HG03139 (cell line): ENCODE measurements at regions not wholly inside any gene's neighbourhood (a gene's known extent, or its start where the extent isn't known, plus 50 kb on each side); places are given as distances from the start of the nearest gene placed in this dataset.

Experiments used
- ATAC-seq: cut with Tn5 transposase; IDR thresholded peaks from one replicate; pipeline ENCODE4 v1.9.1; 2021; ENCODE audit not compliant: unreplicated experiment

DNA sequence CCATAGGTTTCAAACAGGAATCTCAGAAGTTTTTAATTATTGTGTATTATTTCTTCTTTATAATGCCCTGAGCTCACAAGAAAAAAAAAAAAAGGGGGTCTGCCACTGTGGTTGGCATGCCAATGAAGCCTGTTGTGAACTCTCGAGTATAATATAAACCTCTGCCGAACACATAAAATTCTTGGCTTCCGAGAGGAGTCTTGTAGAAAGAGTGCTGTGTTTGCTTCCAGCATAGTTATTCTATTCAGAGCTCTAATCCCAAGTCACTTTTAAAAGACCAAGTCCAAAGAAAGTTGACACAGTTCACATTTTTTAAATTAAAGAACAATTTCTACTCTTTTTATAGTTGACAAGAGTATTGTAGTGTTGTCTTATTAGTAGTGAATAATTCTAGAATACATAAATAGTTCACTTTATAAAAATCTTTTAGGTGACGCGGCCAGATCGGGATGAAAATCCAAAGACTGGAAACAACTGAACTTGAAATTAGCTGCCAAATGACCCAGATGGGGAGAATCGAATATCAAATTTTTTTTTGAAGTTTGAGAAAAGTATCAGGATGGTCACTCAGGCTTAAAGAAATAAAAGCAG, 293.2 kb downstream of the DUSP10 start:
- ATAC-seq: no peak

DNA sequence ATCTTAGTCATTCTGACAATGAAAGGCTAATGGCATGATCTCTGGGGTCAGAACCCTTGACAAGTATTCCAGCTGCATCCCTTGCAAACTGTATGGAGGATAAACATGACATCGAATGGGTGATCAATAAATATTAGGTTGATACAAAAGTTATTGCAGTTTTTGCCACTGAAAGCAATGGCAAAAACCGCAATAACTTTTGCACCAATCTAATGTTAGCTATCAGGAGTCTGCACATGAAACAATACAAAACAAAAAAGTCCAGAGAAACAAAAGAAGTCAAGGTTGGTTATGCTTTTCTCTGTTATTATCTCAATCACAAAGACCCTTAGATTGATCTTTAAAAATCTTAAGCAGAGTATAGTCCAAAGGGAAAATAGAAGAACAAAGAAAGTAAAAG, 292.7 kb downstream of the DUSP10 start:
- ATAC-seq: no peak

DNA sequence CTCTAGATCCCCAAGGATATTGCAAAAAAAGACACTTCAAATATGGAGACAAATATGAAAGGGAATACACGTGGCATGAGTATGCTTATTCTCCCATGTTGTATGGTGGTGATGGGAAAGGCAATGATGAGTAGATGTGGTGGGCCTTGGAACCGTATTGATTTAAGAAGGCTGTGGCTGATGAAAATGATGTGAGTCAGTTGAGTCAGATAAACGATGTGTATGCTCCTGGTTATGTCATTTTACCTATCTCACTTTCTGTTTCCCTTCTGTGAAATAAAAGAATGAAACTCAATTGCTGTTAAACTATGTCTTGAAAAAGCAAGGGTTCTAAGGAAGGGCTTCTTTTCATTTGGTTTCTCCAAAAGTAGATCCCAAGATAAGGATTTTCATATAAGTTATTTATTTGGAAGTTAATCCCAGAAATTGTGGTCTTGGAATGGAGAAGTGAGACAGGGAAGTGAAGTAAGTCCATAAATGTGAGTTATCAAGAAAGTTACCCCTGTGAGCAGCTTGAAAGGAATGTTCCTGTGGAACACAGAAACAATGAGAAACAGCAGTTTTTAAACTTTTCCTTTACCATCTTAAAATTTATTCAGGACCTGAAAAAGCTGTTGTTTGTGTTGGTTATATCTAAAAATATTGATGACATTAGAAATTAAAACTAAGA, 292.0 kb downstream of the DUSP10 start:
- no peak for ATAC-seq

DNA sequence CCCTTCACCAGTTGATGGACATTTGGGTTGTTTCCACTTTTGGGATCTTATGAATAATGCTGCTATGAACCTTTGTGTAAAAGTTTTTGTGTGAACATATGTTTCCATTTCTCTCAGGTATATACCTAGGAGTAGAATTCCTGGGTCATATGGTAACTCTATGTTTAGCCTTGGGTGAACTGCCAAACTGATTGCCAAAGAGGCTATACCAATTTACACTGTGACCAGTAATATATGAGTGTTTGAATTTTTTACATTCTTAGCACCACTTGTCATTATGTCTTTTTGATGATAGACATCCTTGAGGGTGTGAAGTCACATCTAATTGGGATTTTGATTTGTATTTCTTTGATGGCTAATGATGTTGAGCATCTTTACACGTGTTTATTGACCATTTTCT, 290.1 kb downstream of the DUSP10 start:
- ATAC-seq: no peak

DNA sequence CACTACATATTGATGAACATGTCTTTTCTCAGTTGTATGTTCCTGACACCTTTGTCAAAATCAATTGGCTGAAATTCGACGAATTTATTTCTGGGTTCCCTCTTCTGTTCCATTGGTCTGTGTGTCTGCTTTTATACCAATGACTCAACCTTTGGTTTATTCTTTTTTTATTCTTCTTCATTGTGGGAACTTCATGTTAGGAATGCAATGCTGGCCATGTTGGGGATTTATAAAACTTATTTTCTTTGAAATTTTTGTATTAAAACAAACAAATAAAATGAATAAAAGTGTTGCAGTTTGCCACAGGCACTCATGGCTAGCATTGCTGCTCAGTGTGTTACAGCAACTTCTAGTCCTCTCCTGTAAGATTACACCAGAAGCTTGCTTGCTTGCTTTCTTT, 287.8 kb downstream of the DUSP10 start:
- no peak for ATAC-seq

DNA sequence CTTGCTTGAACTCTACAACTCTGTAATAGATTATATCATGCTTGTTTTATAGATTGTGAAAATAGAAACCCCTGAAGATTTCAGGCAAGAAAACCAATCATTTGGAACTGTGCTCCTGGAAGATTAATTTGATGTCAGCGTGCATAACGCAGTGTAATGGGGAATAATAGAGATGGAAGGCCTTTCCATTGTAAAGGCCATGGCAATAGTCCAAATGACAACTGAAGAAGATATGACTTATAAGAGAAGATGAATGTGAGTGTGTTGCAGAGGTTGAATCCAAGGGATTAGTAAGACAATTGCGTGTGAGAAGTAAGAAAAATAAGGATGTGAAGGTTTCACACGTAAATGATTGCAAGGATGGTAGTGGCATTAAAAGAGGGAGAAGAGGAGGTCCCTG, 285.0 kb downstream of the DUSP10 start:
- no peak for ATAC-seq

DNA sequence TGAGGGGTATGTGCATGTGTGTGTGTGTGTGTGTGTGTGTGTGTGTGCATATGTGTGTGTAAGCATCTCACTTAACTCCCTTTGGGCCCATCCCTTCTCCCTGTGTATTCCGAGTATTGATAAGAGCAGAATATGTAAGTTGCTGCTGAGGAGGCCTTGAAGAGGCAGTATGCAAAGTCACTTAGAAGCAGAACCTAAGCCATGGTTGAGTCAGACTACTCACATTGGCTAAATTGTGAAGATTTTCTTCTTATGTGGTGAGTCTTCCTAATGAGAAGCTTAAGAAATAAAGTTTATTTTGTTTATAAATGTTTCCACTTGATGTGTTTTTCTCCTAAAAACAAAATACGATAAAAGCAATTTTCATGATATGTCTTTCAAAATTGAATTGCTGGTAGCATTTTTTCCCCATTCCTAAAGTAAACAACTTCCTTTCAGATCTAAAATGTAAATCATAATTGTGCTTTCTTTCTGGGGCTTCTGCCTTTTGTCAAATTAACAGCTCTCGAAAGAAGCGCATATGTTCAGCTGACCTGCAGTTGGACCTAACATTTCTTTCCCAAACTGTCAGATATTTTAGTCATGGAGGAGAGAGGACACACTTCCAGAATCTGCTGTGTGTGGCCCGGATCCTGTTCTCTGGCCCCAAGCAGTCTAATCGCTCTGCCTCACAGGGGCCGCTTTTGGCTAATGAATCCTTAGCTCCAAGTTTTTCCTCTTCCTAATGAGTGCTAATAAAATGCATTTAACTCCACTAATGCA, 284.0 kb downstream of the DUSP10 start:
- no peak for ATAC-seq

DNA sequence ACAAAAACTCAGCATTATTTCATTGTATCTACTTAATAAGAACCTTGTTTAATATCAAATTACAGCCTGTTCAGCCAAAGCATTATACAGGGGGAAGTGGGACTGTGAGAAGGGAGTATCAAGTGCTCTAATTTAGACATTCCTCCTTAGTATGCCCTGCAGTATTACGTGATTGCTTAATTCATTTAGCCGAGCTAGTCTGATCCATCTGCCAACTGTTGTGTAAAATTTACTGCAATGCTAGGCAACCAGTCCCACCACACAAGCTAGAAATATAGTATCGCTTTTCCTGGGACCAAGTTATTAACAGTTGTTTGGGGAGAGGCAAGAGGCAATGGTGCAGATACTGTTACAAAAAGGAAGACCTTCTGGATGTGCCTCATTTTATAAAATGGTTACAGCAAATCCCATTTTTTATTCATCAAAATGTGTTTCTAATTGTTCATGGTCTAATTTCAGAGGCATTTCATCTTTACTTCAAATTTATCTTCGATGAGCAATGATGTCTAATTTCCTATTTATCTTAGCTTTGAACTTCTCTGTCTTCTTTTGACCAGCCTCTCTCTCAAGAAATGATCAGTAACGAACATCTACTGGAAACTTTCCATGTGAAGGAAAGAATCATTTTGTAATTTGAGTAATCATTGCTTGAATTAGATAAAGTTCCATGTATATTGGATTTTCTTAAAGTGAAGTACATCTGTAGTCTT, 283.3 kb downstream of the DUSP10 start:
- no peak for ATAC-seq

DNA sequence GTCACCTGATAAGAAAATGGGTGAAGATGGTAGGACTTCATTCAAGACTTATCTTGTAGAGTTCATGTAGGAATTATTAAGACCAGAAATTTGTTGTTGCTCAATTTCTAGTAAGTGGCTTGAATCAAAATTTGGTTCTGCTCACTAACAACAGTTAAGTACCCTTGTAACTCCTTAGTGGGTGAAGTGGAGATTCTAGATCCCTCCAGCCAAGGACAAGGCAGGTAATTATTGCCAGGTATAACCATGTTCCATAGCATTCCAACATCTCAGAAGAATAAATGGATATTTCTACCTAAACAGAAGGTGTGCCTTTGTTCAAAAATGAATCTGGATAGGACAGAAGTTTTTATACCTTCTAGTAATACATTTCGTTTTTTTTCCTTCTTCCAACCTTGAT, 282.3 kb downstream of the DUSP10 start:
- no peak for ATAC-seq

DNA sequence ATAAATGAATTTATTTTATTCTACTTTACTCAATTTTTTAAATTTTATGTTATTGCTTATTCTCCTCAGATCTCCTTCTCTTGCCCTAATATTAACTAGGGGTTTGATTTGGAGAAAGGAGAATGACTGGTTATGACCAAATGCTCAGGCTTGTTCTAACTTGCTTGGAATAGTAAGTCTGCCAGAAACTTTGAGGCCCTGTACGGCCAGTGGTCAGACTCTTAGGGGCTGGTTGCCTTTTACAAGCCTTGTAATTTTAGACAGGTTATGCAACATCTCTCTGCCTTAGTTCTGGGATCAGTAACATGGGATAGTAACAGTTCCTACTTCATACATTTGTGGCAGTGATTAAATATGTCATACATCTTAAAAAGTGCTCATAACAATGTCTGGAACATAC, 279.5 kb downstream of the DUSP10 start:
- no peak for ATAC-seq

DNA sequence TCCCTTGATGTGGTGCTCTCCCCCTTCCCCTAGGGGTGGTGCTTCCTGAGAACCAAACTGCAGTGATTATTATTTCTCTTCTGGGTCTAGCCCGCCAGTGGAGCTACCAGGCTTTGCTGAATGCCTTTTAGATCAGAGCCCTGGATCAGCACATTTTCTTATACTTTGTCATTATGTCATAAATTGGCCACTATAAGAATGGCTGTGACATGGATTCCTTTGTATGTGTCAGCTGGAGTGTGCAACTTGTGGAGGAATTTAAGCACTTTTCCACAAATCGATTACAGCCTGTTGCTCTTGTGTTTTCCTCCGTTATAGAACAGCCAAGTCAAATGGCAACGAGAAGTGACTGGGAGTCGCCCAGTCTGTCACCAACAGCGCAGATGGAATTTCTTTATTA, 273.3 kb downstream of the DUSP10 start:
- no peak for ATAC-seq

DNA sequence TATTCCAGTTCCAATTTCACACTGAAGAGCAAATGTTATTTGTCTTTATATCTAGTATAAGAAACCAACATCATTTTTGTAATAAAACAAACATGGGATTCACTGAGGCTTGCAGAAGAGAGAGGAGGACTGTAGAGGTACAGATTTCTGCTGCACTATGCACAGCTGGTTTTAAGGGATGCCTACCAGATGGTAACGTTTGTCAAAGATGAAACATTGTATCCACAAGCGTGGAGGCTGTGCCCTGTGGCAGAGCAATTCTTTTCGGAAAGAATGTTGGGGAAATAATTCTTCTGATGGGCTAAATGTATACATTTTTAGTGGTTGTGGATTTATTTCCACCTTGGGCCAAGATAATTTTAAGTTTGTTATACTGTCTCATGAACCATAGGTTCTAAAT, 272.4 kb downstream of the DUSP10 start:
- no peak for ATAC-seq

DNA sequence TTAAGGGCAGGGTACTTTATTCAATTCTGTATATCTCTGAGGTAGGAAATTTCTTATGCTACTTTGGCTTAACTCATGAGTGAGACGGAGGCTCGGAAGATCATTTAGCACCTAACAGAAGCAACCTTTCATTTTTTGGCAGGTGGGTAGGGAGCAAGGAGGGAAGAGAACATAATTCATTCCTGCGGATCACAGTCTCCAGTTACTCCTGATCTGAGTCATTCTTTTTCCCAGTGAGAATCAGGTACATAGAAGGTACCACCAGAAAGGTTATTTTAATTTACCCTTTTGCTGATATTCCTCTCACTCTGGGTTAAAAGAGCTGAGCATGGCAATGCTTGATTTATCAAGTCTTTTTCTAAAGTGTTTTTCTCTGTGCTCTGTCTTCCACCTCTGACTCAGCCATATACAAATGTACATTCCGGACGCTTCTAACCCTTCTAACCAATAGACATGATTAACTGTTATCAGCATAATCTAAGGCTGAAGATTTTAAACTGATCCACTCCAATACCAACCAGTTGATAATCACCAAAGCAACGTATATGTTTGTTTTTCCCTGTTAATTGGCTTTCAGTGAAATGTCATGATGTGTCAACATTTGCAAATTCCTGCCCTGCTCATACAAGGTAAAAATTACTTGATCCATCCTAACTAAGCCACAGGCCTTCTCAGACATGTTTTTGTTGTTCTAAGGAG, 271.7 kb downstream of the DUSP10 start:
- no peak for ATAC-seq

DNA sequence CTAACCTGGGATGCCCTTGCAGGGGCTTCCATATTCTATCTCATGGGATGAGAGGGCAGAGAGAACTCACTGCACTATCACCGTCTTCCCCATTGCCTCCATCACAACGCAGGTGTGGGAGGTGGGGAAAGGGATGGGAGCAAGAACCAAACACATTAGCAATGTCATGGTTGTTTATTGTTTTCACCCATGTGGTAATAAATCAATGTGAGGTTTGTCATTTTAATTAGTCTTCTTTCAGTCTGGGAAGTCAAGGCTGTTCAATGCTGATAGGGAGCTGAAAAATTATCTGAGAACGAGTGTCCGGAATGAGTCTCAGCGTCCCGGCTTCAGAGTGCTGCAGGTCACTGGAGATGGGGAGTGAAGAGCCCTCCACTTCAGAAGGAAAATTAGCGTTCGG, 268.5 kb downstream of the DUSP10 start:
- ATAC-seq: no peak

DNA sequence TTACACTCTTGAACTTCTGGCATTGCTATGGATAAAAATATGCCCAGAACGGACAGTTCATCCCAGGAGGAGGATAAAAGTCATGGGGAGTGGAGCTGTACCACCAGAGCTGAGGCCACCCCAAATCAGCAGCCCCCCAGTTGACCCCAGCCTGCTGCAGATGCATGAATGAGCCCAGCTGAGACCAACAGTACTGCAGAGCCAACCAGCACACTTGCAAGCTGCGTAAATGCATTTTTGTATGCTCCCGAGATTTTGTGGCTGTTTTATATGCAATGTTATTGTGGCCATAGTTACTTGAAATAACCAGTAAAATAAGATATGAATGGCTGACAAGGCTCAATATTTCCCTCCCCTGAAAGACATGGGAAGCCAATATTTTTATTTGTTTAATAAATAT, 264.6 kb downstream of the DUSP10 start:
- no peak for ATAC-seq

DNA sequence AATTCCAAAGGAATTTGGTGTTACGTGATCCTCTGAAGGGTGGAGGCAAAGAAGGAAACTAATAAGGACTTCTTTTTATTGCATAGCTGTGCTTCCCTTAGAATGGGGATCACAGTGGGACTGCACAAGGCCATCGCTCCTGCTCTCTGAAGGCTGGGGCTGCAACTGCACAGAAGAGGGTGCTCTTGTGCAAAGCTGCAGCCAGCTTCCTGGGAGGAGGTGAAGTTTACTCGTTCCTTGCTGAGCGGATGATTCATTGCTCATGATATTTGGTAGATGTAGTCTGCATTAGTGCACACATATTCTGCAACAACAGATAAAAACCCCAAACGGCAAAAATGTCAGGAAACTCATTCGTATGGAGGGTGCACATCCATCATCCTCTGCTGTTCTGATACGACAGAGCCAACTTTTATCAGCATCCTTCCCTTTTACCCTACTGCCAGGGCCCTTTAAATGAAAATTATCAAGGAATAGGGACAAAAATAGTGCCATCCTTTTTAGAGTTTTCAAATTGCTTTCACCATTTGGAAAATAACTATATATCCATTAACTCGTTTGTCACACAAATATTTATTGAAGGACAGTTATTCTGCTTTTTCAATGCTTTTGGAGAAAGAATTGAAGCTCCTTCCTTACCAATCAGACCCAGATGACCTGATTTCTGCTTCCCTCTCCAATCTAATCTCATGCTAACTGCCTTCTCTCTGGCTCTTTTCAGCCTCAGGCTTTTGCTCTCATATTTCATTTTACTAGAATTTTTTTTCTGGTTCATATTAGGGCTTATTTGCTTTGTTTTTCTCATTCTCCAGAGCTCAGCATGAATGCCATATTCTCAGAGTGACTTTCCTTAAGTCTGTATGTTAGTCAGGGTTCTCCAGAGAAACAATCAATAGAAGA, 263.6 kb downstream of the DUSP10 start:
- peak; percentile 96 for ATAC-seq

DNA sequence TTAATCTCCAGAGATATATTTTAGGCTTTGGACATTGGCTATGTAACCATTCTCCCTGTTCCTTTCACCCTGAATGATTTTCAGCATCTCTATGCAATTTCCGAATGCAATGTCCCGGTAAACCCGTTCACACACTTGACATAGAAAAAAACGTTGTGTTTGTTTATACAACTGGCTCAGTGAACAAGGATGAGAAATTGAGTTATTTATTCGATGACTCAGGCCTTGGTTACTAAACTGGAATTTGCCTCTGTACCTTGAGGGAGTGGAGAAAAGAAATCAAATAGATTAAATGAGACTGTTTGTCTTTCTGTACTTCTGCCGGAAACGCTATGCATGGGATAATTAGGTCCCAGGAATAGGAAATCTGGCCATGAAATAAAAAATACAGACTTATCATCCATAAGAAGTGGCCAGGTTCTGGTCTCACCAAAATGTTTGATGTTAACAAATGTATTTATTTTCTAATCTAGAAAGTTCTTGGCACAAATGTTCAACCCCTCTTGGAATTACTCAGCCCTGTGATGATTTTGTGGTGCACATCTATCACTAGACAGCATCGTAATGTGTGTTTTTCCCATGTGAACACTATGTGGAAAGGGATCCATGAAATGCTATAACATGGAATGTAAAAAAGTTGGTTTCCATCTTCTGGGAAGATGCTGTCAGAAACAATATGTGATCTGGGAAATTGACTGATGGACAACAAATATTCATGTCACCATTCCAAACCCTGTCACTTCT, 253.9 kb downstream of the DUSP10 start:
- ATAC-seq: no peak

DNA sequence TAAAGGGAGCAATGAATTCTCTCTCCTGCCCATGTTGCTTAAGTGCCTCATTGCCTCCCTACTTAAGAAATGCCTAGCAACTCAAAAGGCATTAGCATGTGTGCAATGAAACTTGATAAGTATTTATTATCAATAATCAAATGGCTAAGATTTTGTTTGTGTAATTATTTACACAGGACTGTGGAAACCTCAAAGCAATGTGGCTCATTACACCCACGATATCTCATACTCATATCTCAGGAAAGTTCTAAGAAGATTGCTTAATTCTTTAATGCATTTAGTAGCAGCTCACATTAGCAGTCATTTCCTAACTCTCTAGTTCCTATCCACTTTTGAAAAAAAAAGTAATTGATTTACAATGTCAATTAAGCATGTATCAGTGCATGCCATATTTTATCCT, 253.3 kb downstream of the DUSP10 start:
- no peak for ATAC-seq

DNA sequence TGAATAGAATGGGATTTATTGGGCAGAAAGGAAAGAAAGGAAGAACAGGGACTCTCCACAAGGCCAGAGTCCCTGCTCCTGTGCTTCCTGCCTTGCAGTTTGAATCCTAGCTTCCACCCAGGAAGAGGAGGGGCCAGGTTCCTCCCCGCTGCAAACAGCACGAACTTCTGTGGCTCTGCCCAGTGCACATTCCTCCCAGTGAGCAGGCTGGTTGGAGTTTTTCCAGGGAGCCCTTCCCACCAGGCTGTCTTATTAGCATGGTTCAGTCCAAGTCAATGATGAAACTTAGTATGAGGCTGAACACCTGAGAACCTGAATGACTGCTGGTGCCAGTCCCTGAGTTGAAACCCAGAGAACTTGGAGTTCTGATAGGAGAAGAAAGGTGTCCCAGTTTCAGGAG, 247.2 kb downstream of the DUSP10 start:
- ATAC-seq: no peak

DNA sequence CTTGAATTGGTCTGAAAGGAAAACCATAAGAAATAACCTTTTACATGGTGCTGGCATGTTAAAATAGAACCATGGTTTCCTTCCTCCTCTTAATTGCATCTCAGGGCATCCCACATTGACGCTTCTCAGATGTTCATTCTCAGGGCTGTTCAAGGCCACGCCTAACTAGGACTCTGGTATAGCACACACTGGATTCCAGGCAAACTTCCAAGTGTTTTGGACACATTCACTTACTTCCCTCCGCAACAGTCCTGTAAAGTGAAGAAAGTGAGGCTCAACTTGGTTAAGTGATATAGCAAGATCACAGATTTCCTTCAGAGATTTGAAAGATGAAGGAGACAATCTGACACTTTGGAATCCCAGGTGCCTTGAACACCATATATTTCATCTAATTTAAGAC, 244.8 kb downstream of the DUSP10 start:
- ATAC-seq: no peak
